ENCODE measurements at regions not wholly inside any gene's neighbourhood (a gene's known extent, or its start where the extent isn't known, plus 50 kb on each side); places are given as distances from the start of the nearest gene placed in this dataset.

- Histone ChIP-seq H4K91ac (ENCODE audit: low read depth, low read length) (no peak overlapping the region), H3K23ac (ENCODE audit: low read length) (no peak overlapping the region), H2BK12ac (ENCODE audit: low read length) (no peak overlapping the region), H3K27ac (ENCODE audit: low read depth, low read length) (no peak overlapping the region), H2AFZ (ENCODE audit: insufficient read depth, low read length, poor library complexity) (no peak overlapping the region), H3K4me2 (ENCODE audit: low read length) (no peak overlapping the region), H3K9ac (ENCODE audit: low read length) (no peak overlapping the region), H3K4me3 (ENCODE audit: low read depth, low read length) (no peak overlapping the region), H2AK5ac (ENCODE audit: low read length) (no peak overlapping the region), H4K12ac (ENCODE audit: low read depth, low read length) (no peak overlapping the region), H3K27me3 (ENCODE audit: insufficient read depth, low read length) (no peaks in the 10 kb centered on the region), H3K36me3 (ENCODE audit: control insufficient read depth in 1 of 2, insufficient read depth in 2 of 2, low read length in 2 of 2) (no peaks in the 10 kb centered on the region), H3K18ac (ENCODE audit: low read length) (no peak overlapping the region), H2BK120ac (ENCODE audit: insufficient read depth, low read length, poor library complexity) (no peak overlapping the region), H3K4me1 (ENCODE audit: control insufficient read depth in 1 of 2, insufficient read depth in 2 of 2, low read length in 2 of 2) (no peaks in the 10 kb centered on the region), H2BK5ac (ENCODE audit: low read depth, low read length, poor library complexity) (no peak overlapping the region), H3K79me2 (ENCODE audit: control insufficient read depth, insufficient read depth, low read length, poor library complexity) (no peaks in the 10 kb centered on the region), H3K14ac (ENCODE audit: low read length) (no peak overlapping the region), H3K9me3 (ENCODE audit: insufficient read depth, low read depth, low read length) (no peaks in the 10 kb centered on the region), H3K79me1 (ENCODE audit: low read length) (no peaks in the 10 kb centered on the region), H4K8ac (ENCODE audit: low read depth, low read length) (no peak overlapping the region), H3K4ac (ENCODE audit: low read depth, low read length) (no peak overlapping the region)
- WGBS (ENCODE audit: extremely low coverage, insufficient coverage, insufficient read length), result no CpG with 5 or more reads among the region's 1 CpG
- DNase-seq, result no peak
Measured at GRCh38 chr4:159979351-159979750, 876.5 kb downstream of the RAPGEF2 start.

GRCh38 chr4:159979953-159980352 is 877.1 kb downstream of the RAPGEF2 start:
- Histone ChIP-seq H3K18ac (ENCODE audit: low read length) (no peak overlapping the region), H3K27me3 (ENCODE audit: insufficient read depth, low read length) (no peaks in the 10 kb centered on the region), H4K12ac (ENCODE audit: low read depth, low read length) (no peak overlapping the region), H2AFZ (ENCODE audit: insufficient read depth, low read length, poor library complexity) (no peak overlapping the region), H3K79me2 (ENCODE audit: control insufficient read depth, insufficient read depth, low read length, poor library complexity) (no peaks in the 10 kb centered on the region), H2BK120ac (ENCODE audit: insufficient read depth, low read length, poor library complexity) (no peak overlapping the region), H2BK5ac (ENCODE audit: low read depth, low read length, poor library complexity) (no peak overlapping the region), H3K79me1 (ENCODE audit: low read length) (no peaks in the 10 kb centered on the region), H4K8ac (ENCODE audit: low read depth, low read length) (no peak overlapping the region), H2BK12ac (ENCODE audit: low read length) (no peak overlapping the region), H3K23ac (ENCODE audit: low read length) (no peak overlapping the region), H3K4me2 (ENCODE audit: low read length) (no peak overlapping the region), H4K91ac (ENCODE audit: low read depth, low read length) (no peak overlapping the region), H3K9me3 (ENCODE audit: insufficient read depth, low read depth, low read length) (no peaks in the 10 kb centered on the region), H2AK5ac (ENCODE audit: low read length) (no peak overlapping the region), H3K4me3 (ENCODE audit: low read depth, low read length) (no peak overlapping the region), H3K27ac (ENCODE audit: low read depth, low read length) (no peak overlapping the region), H3K4ac (ENCODE audit: low read depth, low read length) (no peak overlapping the region), H3K36me3 (ENCODE audit: control insufficient read depth in 1 of 2, insufficient read depth in 2 of 2, low read length in 2 of 2) (no peaks in the 10 kb centered on the region), H3K14ac (ENCODE audit: low read length) (no peak overlapping the region), H3K9ac (ENCODE audit: low read length) (no peak overlapping the region), H3K4me1 (ENCODE audit: control insufficient read depth in 1 of 2, insufficient read depth in 2 of 2, low read length in 2 of 2) (no peaks in the 10 kb centered on the region)
- WGBS (ENCODE audit: extremely low coverage, insufficient coverage, insufficient read length), result no CpG with 5 or more reads among the region's 1 CpG
- DNase-seq, result no peak

DNA sequence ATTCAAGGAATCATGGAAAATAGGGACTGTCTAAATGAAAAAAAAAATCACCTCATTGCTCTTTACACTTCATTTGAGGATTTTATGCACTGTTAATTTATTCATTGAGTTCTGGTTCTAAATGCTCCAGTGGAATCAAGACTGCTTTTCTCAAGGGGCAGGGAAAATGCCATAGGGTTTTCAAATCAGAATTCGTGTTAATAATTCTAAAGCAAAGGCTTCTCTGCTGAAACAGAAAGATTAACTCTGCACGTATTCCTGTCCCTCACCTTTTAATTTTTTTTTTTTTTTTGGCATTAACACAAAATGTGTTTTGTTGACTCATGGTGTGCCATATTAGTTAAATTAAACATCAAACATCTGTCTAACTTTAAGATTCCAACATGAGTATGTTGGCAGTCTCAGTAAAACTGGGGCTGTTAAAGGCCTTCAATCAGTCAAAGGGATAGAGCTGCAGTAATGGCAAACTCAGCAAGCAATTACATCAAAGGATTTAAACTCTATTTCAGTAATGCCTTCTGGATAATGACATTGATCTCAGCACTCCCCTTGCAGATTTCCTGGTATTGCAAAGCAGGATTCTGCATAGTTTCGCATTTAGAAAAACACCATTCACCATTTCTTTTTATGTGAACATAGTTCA is 878.1 kb downstream of the RAPGEF2 start:
- Histone ChIP-seq H2AFZ (ENCODE audit: insufficient read depth, low read length, poor library complexity) (no peak overlapping the region), H3K9ac (ENCODE audit: low read length) (no peak overlapping the region), H3K27ac (ENCODE audit: low read depth, low read length) (no peak overlapping the region), H3K14ac (ENCODE audit: low read length) (no peak overlapping the region), H3K23ac (ENCODE audit: low read length) (no peak overlapping the region), H3K27me3 (ENCODE audit: insufficient read depth, low read length) (no peaks in the 10 kb centered on the region), H4K91ac (ENCODE audit: low read depth, low read length) (no peak overlapping the region), H3K4me1 (ENCODE audit: control insufficient read depth in 1 of 2, insufficient read depth in 2 of 2, low read length in 2 of 2) (no peaks in the 10 kb centered on the region), H2BK5ac (ENCODE audit: low read depth, low read length, poor library complexity) (no peak overlapping the region), H3K4me2 (ENCODE audit: low read length) (no peak overlapping the region), H3K79me1 (ENCODE audit: low read length) (no peaks in the 10 kb centered on the region), H2BK12ac (ENCODE audit: low read length) (no peak overlapping the region), H2AK5ac (ENCODE audit: low read length) (no peak overlapping the region), H4K12ac (ENCODE audit: low read depth, low read length) (no peak overlapping the region), H3K4ac (ENCODE audit: low read depth, low read length) (no peak overlapping the region), H4K8ac (ENCODE audit: low read depth, low read length) (no peak overlapping the region), H3K4me3 (ENCODE audit: low read depth, low read length) (no peak overlapping the region), H2BK120ac (ENCODE audit: insufficient read depth, low read length, poor library complexity) (no peak overlapping the region), H3K18ac (ENCODE audit: low read length) (no peak overlapping the region), H3K36me3 (ENCODE audit: control insufficient read depth in 1 of 2, insufficient read depth in 2 of 2, low read length in 2 of 2) (no peaks in the 10 kb centered on the region), H3K79me2 (ENCODE audit: control insufficient read depth, insufficient read depth, low read length, poor library complexity) (no peaks in the 10 kb centered on the region), H3K9me3 (ENCODE audit: insufficient read depth, low read depth, low read length) (no peaks in the 10 kb centered on the region)
- no CpG with 5 or more reads among the region's 3 CpGs for WGBS (ENCODE audit: extremely low coverage, insufficient coverage, insufficient read length)
- DNase-seq, result no peak

DNA sequence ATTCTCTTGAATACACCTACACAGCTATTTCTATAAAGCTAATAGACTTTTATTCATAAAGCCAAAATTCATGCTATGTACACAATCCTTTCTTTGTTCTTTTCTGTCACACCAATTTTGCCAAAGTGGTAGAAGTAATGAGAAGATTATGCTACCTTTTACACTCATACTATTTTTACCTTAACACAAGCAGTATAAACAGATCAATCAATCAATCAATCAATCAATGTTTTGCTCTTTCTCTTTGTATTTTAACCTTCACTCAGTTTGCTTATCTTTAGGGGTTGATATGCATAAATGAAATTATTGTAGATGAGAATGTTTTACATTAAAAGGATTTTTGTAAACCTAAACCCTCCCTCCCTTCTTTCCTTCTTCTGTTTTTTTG is 878.6 kb downstream of the RAPGEF2 start:
- H4K12ac ChIP-seq (ENCODE audit: low read depth, low read length), result no peak overlapping the region
- no peak overlapping the region for H3K9ac ChIP-seq (ENCODE audit: low read length)
- no peak overlapping the region for H3K18ac ChIP-seq (ENCODE audit: low read length)
- no peak overlapping the region for H3K4me2 ChIP-seq (ENCODE audit: low read length)
- H3K23ac ChIP-seq (ENCODE audit: low read length), result no peak overlapping the region
- no peak overlapping the region for H2BK120ac ChIP-seq (ENCODE audit: insufficient read depth, low read length, poor library complexity)
- H2BK5ac ChIP-seq (ENCODE audit: low read depth, low read length, poor library complexity), result no peak overlapping the region
- H2AK5ac ChIP-seq (ENCODE audit: low read length), result no peak overlapping the region
- no peak overlapping the region for H3K4me3 ChIP-seq (ENCODE audit: low read depth, low read length)
- H3K79me1 ChIP-seq (ENCODE audit: low read length), result no peaks in the 10 kb centered on the region
- H2BK12ac ChIP-seq (ENCODE audit: low read length), result no peak overlapping the region
- no peak overlapping the region for H4K91ac ChIP-seq (ENCODE audit: low read depth, low read length)
- H3K14ac ChIP-seq (ENCODE audit: low read length), result no peak overlapping the region
- no peaks in the 10 kb centered on the region for H3K27me3 ChIP-seq (ENCODE audit: insufficient read depth, low read length)
- H3K27ac ChIP-seq (ENCODE audit: low read depth, low read length), result no peak overlapping the region
- H4K8ac ChIP-seq (ENCODE audit: low read depth, low read length), result no peak overlapping the region
- no peaks in the 10 kb centered on the region for H3K36me3 ChIP-seq (ENCODE audit: control insufficient read depth in 1 of 2, insufficient read depth in 2 of 2, low read length in 2 of 2)
- no peaks in the 10 kb centered on the region for H3K4me1 ChIP-seq (ENCODE audit: control insufficient read depth in 1 of 2, insufficient read depth in 2 of 2, low read length in 2 of 2)
- no peaks in the 10 kb centered on the region for H3K9me3 ChIP-seq (ENCODE audit: insufficient read depth, low read depth, low read length)
- DNase-seq, result no peak
- no peak overlapping the region for H3K4ac ChIP-seq (ENCODE audit: low read depth, low read length)
- no peaks in the 10 kb centered on the region for H3K79me2 ChIP-seq (ENCODE audit: control insufficient read depth, insufficient read depth, low read length, poor library complexity)
- no peak overlapping the region for H2AFZ ChIP-seq (ENCODE audit: insufficient read depth, low read length, poor library complexity)
